HG03045 (cell line): ENCODE measurements at regions not wholly inside any gene's neighbourhood (a gene's known extent, or its start where the extent isn't known, plus 50 kb on each side); places are given as distances from the start of the nearest gene placed in this dataset.
"Not testable (repeated sequence)": the region's sequence is repeated elsewhere in the genome, so short reads cannot be mapped to it uniquely, and the experiment has no call there.

Source experiments
- ATAC-seq: cut with Tn5 transposase; IDR thresholded peaks from one replicate; pipeline ENCODE4 v1.9.1; 2021; ENCODE audit warnings: mild to moderate bottlenecking, moderate library complexity; ENCODE audit not compliant: unreplicated experiment

DNA sequence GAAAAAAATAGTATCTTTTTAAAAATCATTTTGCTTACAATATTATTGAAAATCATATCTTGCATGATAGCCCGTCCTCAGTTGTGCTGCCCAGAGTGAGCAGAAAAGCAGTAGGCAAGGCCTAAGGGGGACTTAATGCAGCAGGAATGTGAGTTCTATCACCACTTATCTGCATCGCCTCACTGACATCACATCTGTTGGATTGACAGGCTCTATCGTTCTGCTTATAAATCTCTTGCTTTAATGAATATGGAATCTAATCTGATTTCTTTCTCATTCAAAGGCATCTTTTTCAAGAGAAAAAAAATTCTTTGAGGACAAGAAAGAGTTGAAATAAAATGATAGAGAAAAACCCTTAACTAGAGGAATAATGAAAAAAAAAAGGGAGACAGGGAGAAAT, 249.9 kb downstream of the PAPSS1 start:
- ATAC-seq, result no peak

- no peak for ATAC-seq
Observed at GRCh38 chr4:107468812-107469211, 251.2 kb downstream of the PAPSS1 start.

- ATAC-seq, result no peak
Observed at GRCh38 chr4:107468156-107468555, 251.9 kb downstream of the PAPSS1 start.

- no peak for ATAC-seq
Observed at GRCh38 chr4:107467461-107467860, 252.6 kb downstream of the PAPSS1 start.

GRCh38 chr4:107458194-107458593, 261.8 kb downstream of the PAPSS1 start:
- no peak for ATAC-seq

DNA sequence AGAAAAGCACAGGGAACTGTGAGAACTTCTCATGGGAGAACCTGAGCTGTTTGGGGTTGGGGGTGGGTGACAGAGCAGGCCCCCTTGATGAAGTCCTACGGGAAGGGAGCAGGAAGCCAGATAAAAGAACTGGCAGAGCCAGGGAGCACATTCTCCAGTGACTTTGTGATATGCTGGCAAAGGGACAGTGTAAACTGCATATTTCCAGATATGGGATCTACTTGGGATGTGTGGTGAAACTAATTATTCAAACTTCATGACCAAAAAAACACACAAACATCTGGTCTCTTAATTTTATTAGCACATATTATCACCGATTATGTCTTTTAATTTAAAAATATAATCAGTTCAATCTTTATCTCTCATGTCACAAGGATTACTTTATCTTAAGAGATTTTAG, 266.0 kb downstream of the PAPSS1 start:
- no peak for ATAC-seq

DNA sequence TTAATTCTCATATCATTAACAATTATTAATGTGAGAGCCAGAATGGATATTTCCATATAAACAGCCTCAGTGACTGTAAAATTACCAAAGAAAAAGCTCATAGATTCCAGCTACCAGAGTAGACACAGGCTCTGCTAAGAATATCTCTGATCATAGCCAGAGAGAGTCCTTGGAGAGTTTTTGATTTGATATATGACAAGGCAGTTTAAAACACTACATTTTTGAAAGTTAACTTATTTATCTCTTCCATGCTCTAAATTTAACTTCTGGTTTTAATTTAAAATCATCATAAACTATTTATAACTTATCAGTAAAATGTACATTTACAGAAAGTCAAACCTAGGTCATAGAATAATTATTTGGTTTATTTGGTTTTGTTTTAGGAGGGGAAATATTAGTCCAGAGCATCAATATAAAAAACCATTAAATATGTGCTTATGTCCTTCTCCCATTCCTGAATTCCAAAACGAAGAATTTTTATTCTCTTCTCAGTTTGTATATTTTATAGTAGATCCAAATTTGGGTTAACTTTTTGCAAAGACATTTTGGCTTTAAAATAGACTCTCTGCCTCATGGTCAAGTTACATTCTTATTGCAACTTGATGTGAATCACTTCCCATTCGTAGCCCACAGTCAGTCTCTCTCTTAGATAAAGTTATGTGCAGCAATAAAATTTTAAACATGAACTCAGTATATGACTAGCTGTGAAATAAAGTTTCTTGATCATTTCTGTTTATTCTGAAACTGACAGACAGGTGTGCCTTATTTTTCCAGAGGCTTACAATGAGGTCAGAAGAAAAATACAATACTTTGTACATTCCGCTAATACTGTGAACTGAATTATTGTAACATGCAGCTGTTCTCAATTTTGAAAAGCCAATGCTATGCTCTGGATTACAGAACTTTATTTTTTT, 267.1 kb downstream of the PAPSS1 start:
- no peak for ATAC-seq

DNA sequence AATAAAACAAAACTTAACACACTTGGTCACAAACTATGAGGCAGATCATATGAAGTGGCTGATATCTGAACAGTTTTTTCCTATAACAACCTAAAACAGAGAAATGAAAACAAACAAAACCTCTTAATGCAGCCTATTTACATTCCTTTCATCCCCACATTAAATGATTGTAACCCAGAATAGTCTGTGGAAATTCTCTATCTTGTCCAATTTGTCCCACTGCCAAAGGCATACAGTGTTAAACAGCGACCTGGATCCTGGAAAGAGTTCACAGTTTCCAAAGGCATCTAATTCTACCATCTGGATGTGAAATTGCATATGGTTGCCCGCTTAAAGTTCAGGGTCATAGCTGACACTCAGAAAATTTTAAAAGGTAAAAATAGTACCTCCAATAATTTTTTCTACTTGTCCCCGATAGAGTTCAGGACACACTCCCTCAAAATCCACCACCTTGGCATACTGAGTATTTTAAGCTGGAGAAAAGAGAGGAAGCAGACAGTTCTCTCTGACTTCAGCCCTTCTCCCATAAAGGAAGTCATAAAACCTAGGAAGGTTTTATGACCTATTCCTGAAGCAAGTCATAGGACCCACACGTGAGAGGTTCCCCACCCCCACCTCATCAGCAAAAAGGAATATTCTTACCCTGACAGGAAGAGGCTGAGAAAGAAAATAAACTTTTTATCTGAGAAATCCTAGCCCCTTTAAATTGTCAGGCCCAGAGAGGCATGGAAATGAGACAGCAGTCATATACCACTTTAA, 270.2 kb downstream of the PAPSS1 start:
- no peak for ATAC-seq

- ATAC-seq, result no peak
Observed at GRCh38 chr4:107442538-107443111, 277.4 kb downstream of the PAPSS1 start.

DNA sequence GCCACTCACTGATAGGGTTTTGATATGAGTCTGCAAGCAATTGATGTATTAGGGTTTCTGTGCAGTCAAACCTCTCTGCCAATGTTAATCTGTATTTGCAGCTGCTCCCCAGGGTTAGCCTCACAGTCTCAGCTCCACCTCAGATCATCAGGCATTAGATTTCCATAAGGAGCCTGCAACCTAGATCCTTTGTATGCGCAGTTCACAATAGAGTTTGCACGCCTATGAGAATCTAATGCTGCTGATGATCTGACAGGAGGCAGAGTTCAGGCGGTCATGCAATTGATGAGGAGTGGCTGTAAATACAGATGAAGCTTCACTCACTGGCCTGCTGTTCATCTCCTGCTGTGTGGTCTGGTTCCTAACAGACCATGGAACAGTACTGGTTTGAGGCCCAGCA, 280.6 kb downstream of the PAPSS1 start:
- no peak for ATAC-seq

- not testable (repeated sequence) for ATAC-seq
Observed at GRCh38 chr4:107436471-107436870, 283.6 kb downstream of the PAPSS1 start.

- ATAC-seq, result no peak
Observed at GRCh38 chr4:107432451-107432850, 287.6 kb downstream of the PAPSS1 start.

GRCh38 chr4:107423677-107424405, 296.2 kb downstream of the PAPSS1 start:
- ATAC-seq, result no peak

DNA sequence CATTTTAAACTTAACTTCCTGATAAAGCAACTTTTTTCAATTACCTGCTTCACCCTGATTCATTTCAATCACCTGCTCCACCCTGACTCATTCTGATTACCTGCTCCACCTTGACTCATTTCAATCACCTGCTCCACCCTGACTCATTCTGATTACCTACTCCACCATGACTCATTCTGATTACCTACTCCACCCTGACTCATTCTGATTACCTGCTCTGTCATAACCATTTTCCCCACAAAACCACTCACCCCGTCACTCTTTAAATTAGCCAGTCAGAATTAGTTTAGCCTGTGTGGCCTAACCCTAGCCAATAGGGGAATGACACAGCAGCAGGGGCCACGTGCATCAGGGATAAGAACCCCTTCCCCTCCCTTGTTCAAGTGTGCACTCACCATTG, 300.5 kb downstream of the PAPSS1 start:
- not testable (repeated sequence) for ATAC-seq

DNA sequence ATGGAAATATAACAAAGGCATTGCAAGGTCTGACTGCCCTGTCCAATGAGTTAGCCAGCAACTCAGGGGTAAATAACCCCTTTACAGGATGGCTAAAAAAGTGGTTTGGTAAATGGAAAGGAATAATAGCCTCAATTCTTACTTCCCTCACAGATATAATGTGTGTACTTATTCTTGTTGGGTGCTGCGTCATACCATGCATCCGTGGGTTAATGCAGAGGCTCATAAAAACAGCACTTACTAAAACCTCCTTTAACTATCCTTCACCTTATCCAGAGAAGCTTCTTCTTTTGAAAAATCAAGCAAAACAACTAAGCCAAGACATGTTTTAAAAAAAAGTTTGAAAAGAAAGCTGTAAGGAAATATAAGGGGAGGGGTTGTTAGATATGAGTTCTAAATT, 301.0 kb downstream of the PAPSS1 start:
- no peak for ATAC-seq

DNA sequence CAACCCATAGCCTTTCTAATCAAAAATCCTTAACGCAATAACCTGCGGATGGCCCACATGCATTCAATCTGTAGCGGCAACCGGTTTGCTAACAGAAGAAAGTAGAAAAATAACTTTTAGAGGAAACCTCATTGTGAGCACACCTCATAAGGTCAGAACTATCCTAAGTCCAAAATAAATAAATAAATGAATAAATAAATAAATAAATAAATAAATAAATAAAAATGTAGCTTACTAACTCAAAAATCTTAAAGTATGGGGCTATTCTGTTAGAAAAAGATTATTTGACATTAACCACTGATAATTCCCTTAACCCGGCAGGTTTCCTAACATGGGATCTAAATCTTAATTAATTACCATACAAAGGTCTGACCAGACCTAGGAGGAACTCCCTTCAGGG, 304.5 kb downstream of the PAPSS1 start:
- not testable (repeated sequence) for ATAC-seq

- ATAC-seq, result not testable (repeated sequence)
Observed at GRCh38 chr4:107409872-107410271, 310.2 kb downstream of the PAPSS1 start.

DNA sequence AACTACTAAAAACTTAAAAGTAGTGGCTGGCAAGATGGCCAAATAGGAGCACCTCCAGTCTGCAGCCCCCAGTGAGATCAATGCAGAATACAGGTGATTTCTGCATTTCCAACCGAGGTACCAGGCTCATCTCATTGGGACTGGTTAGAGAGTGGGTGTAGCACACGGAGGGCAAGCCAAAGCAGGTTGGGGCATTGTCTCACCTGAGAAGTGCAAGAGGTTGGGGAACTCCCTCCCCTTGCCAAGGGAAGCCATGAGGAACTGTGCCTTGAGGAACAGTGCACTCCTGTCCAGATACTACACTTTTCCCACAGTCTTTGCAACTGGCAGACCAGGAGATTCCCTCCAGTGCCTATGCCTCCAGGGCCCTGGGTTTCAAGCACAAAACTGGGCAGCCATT, 311.1 kb downstream of the PAPSS1 start:
- ATAC-seq, result no peak

DNA sequence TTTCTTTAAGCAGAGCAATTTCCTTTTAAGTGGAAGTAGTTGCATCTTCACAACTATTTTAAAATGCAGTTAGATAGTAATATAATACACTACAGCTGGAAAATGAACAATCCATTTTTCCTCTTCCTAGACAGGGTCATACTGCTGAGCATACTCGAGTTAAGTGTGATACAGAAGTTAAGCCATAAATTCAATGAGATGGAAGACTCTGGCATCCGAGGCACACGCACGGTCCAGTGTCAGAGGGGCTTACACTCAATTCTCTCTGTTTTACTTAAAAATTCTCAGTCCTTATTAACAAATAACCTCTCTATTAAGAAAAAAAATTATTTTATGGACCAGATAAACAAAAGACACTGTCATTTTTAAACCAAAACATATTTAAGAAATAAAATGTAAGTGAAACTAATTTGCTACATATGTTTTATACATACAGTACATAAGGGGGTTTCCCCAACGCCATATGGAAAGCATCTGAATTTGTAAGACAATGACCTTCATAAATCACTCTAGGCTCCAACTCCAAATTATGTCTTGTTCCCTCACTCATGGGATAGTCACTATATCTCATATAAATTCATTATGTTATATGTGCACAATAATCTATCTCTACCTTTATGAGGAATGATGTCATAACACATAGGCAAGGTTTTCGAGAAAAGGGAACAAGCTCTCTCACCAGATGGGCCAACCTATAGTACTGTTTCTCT, 315.3 kb downstream of the PAPSS1 start:
- ATAC-seq, result no peak

DNA sequence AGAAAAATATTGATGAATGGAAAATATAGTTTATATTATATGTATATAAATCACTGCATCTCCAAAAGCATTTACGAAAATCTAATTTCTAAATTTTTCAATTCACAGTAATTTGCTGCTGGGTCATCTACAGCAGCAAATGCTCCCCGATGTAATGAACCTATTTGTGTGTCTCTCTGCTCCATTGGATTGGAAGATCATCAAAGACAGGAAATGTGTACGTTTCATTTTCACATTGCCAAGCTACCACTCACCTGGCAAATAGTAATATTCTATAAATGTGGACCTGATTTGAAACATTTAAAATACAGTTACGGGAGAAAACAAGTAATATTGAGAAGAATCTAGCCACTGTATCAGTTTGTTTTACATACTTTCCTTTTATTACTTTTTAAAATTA, 317.7 kb downstream of the PAPSS1 start:
- ATAC-seq, result no peak
